GM19324 (cell line): ENCODE measurements at regions not wholly inside any gene's neighbourhood (a gene's known extent, or its start where the extent isn't known, plus 50 kb on each side); places are given as distances from the start of the nearest gene placed in this dataset.
A peak's percentile ranks its signal among the peaks of the same experiment; 100 is the strongest.

Experiments
- ATAC-seq: cut with Tn5 transposase; IDR thresholded peaks from one replicate; pipeline ENCODE4 v1.9.1; 2021; ENCODE audit warnings: mild to moderate bottlenecking, moderate library complexity; ENCODE audit not compliant: unreplicated experiment, low FRiP score

DNA sequence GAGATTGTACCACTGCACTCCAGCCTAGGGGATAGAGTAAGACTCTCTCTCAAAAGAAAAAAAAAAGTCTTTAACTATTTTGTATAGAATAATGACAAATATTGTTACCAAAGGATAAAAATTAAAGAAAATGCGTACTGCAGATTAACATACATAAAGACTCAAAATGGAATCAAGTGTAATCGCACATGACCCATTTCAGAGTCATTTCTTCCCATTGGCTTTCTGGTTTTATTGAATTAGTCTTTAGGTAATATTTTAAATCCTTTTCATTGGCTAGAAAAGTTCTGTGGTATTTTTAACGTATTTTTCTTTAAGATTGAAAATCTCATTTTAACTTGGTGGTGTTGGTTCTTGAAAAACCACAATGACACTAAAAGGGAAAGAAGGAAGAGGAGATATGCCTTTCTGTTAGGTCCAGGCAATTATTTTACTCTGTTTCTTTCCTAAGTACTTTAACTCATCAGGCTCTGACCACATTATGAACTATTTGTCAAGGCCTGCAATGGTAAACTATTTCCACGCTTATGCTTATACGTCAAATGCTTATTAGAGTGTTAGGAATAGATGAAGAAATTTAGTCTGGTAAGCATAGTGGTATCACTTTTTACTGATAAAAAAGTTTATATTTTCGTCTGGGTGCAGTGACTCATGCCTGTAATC lies 52.3 kb downstream of the PLEKHG1 start:
- ATAC-seq = no peak

DNA sequence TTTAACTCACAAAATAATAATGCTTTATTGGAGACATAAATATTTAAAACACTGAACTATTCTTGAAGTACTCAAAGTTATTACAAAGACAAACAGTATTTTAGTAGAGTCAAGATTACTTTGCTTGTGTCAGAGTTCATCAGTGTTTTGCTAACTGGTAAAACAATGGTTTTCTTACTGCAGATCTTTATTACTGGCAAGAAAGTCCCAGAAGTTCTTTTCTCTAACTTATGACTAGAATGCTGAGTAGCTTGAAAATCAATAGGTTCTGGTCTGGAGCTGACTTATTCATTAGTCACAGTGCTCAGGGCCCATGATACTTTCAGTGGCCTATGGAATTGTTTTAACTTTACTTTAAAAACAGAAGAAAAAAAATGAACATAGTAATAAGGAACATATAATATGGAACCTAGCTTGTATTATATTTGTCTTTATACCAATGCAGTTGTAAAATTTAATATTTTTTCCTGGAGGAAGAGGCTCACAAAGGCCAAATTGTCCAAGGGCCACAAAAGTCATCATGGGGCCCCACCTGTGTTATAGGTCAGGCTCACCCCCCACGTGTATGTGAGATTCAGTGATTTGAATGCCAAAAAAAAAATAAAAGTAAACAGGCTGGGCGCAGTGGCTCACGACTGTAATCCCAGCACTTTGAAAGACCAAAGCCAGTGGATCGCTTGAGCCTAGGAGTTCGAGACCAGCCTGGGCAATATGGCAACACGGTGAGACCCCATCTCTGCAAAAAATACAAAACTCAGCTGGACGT lies 53.3 kb downstream of the PLEKHG1 start:
- ATAC-seq = no peak

DNA sequence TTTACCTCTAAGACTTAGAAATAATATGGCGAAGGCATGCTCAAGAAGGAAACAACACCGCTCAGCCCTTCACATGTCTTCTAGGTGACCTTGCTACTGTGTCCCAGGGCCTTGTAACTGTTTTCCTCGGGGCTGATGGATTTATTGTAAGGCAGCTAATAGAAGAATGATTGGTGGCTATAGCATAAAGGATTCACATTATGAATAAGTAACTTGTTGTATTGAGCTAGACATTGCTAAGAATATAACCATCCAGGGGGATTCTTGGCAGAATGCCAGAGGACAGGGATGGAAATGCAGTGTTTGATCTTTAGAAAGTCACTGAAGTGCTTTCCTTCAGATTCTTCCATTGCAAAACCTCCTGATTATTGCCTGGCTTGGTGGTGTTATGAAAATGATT lies 54.9 kb downstream of the PLEKHG1 start:
- ATAC-seq = no peak

DNA sequence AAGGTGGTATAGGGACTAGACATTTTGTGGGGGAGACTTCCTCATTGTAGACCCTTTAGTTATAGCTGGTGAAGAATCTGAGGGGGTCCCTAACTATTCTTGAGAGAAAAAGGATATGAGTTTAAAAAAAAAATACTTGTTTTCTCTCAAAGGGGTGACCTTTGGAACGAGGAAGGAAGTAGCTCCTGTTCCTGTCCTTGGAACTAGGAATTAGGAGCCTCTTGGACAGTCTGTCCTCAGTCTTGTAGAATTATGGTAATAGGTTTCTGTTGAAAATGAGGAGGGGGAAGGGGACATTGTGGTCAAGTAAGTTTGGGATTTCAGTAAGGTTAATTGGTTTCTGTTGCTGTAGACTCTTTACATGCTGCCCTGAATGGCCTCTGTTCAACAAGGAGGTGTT lies 56.5 kb downstream of the PLEKHG1 start:
- no peak for ATAC-seq

DNA sequence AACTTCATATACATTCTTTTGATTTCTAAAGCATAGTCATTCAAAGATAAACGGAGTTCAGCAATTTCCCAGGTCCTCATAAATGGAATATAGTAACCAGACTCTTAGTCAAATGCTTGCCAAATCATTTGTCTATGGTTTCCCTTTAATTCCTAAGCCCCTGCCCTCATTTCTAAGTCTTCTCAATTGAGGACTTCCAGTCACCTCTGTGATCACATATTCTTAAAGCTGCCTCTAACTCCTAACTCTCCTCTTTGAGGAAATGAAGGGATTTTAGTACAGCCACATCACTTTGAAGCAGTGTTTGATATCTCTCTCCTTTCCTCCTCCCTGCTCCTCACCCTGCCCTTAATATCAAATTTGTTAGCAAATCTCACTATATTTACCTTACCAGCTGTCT lies 58.7 kb downstream of the PLEKHG1 start:
- ATAC-seq = no peak

DNA sequence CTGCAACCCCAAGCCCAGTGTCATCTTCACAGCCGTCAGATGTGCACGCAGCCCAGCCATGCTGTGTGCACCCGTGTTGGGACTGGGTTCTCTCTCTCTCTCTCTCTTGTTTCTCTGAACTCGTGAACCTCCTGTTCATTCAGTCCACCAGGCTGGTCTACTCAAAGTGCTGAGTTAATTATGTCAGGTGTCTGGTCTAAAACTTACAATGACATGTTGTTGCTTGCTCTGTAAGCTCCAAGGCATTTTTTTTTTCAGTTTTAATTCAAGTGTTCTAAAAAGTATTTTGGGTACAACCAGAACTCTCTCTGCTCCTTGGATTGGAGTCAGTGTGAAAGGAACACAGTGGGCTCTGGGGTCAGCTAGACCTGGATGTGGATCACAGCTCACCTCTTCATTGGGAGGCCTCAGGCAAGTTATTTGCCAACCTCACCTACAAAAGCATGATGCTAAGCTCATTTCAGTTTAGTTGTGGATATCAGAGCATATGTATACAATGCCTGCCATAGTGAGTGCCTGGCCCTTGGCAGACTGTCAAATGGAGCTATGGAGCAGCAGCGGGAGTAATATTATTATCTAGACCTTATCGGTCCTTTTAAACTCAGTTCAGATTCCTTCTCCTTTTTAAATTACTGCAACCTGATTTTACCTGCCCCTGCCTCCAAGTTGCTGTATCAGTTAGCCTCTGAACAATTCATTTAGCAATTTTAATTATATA lies 59.5 kb downstream of the PLEKHG1 start:
- ATAC-seq = no peak

DNA sequence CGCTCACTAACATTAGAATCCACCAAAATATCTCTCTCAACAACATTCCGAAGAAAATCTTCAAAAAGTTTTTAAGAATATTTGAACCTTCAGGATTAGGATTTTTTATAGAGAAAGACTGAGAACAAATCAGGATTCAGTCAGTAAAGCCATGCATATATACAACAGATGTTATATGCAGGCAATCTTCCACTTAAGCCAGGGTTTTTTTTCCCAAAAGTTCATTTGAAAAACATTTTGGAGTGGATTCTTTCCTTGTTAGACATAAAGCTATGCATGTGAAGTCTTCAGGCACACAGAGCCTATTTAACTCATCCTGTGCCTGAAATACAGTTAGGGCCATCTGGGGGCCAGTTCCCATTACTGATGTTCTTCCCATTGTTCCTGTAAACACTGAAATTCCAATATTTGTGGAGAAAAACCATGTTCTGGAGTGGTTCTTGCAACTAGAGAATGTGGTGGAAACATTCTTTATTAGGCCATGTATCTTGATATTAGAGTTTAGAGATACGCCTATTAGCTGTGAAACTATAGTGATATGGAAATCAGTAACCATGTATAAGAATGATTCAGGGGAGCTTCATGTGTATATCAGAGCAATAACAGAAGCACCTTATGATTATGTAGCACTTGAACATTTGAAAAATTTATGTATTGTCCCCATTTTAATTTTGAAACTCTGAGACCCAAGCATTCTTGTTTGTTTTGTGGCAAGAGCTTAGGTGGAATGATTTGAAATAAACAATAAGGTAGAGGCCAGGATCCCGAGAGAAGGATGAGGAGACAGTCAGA lies 61.7 kb downstream of the PLEKHG1 start:
- no peak for ATAC-seq

DNA sequence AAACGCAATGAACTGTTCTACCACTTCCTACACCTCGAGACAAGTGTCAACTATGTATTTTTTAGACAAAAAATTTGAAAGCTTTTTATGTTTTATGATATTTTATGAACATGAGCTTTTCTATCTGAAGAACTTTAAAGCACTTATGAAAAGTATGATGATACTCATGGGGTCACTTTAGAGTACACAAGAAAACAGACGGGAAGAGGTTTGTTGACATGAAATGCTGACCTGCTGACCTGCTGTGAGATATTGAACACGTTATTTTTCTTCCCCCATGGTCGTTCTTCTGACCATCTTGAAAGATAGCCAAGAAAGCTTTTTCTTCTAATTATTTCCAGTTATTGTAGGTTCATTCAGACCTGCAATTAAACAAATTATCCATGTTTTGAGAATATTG lies 63.1 kb downstream of the PLEKHG1 start:
- no peak for ATAC-seq

DNA sequence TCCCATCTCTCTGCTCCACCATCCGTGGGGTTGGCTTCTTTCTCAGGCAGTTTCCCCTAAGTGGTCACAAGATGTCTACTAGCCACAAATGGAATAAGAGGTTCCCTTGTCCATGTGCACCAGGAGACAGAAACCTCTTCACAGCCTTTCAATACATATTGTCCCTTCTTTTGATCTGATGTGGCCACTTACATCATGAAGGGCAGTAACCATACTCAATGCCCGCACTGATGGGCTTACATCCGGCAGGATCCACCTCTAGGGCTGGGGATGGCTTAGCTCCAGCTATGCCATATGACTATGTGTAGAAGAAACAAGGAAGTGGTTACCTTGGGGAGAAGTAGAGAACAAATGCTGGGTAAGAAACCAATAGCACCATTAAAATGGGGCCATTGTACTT lies 64.4 kb downstream of the PLEKHG1 start:
- ATAC-seq = no peak

DNA sequence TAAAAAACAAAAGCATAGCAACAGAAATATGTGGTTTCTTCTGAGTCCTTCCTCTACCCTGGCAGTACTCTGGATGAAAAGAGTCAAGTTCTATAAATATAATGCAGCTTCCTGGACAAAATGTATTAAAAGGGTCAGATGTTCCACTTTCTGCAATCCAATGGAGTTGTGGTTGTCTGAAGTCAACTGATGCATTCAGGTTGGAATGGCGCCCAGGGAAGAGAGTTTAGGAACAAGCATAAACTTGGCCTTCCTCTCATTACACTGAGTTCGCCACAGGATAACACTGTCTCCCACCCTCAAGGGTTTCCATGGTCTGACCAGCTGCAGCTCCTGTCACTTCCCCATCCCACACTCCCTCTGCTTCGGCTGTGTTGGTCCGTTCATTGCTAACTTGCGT lies 66.4 kb downstream of the PLEKHG1 start:
- no peak for ATAC-seq

DNA sequence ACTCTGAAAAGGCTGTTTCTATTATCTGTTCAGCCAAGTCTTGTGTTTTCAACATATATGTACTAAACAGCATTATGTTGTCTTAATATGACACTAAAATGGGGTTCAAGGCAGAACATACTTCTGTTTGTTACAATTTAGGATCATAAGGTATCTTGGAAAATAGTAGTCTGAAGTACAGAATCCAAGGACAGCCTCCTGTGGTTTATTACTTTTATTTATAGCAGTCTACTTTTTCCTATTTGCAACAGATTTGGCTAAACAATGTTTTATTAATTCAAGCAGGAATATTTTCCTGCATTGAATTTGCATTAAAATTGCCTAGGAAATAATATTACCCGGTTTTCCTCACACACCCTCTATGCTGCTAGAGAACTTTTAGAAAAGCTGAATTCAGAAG lies 67.7 kb downstream of the PLEKHG1 start:
- no peak for ATAC-seq

DNA sequence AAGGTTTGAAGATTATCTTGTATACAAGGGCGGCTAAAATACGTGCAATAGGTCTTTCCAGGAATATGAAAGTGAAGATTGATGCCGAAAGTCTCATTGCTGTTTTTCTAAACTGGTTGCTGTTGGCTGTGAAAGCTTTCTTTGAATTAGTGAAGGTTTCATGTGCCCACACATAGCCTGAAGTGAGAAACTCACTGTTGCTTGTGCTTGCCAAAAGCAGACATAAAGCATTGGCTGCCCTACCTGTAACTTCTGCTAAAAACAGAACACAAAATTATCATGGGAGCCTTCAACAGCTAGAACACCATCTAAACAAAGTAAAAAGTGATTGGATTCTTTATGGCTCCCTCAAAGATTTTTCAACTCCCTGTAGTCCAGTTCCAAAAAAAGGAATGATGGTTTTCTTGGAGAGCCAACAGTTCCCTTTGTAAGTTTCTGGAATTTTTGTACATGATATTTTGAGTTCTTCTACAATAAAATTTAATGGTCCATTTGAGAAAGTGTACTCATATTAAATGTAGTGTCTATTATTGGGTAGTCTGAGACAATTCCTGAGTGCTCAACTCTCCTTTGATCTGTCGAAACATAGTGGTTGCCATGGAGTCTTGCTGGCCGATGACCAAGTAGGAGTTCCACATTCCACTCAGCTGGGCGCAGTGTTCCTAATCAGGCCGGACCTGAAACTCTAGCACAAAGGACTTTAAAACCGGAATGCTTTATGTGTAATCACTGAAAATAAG lies 68.5 kb downstream of the PLEKHG1 start:
- peak; percentile 60 for ATAC-seq

DNA sequence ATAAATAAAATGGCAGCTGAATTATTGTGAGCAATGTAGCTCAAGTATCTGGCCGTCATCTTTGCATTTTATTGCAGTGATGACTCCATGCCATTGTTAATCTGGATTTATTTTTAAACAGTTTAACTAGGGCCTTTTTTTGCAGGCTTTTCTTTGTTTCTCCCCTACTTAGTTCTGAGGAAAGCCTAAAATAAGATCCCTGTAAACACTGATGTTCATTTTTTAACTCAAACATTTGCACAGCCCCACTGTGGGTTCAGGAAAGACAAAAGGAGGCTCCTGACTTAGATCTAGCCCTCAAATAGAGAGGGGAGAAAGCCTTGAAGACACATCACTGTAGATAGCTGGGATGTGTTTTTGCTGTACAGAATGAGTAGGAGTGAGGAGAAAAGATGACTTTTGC lies 69.2 kb downstream of the PLEKHG1 start:
- no peak for ATAC-seq

DNA sequence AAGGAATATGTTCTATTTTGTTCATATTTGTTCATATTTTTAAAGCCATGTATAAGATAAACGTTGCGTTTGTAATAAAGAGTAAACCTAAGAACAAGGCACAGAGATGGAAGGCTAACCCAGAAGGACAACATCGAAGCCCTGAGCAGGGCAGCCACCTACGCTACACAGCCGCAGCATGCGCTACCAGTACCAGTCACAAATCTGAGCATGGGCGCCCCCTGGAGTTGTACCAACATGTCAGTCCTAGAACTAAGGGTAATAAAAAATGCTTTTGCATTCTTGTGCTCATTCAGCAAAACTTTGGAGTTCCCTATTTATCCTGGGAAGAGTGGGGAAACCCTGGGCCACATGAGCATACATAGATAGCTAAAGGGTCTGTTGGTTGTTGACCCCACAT lies 70.6 kb downstream of the PLEKHG1 start:
- no peak for ATAC-seq

DNA sequence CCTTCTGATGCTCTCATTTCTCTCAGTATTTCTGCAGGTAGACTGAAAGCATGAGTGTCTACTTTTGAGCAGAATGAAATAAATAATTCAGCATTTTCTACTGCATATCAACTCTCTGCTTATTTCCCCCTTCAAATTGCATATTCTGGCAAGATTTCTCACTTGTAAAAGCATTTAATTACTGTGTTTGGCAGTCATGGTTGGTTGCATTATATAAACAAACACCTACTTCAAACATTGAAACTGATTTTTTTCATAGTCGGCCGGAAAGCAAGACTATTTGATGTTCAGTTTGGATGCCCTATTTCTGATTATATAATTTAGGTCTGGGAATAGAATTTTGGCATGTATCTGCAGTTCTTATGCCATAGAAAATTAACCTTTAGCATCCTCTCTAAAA lies 73.1 kb downstream of the PLEKHG1 start:
- no peak for ATAC-seq

DNA sequence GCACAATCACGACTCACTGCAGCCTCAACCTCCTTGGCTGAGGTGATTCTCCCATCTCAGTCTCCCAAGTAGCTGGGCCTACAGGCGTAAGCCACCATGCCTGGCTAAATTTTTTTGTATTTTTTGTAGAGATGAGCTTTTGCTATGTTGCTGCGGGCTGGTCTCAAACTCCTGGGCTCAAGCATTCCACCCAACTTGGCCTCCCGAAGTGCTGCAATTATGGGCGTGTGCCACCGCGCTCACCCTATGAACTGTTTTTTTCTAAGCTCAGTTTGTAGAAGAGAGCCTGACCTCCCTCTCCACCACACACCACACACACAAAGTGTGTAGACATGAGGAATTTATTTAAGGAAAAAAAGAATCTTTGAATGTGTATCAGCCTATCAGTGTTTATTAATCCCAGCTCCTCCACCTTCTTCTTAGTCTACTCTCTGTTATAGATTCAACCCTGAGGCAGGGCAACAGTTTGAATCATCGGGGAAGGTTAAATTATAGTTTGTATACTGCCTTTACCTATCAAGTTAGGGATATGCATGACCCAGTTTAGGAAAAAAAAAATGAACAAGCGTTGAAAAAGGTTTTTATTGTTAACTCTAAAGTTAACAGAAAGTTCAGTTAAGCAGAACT lies 74.1 kb downstream of the PLEKHG1 start:
- ATAC-seq = no peak

DNA sequence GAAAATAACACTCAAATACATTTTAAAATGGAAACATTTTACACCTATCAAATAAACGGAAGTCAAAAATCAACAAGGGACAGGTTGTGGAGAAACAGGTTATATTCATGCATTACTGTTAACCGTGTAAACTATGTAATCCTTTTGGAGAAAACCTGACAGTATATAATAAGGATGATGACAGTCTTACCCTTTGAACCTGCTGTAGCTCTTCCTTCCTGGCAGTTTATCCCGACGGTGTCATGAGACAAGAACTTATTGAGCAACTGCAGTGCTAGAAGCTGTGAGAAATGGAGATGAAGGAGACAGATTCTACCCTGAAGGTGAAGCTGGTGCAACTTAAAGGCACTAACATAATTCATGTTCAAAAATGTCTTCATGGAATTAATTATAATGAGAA lies 76.7 kb downstream of the PLEKHG1 start:
- no peak for ATAC-seq

DNA sequence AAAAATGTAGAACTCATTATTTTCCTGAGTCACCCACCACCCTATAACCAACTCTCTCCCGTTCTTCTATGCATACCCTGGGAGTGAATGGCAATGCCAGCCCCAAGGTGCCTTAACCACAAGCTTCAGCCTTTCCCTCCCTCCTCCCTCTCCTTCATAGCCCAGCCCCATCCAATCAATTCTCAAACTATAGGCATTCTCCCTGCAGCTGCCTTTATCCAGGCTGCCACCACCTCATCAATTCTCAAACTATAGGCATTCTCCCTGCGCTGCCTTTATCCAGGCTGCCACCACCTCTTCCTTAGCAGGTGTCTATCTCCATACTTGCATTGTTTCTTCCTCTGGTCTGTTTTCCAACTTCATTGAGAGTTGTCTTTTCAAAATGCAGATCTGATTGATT lies 77.1 kb downstream of the PLEKHG1 start:
- no peak for ATAC-seq

DNA sequence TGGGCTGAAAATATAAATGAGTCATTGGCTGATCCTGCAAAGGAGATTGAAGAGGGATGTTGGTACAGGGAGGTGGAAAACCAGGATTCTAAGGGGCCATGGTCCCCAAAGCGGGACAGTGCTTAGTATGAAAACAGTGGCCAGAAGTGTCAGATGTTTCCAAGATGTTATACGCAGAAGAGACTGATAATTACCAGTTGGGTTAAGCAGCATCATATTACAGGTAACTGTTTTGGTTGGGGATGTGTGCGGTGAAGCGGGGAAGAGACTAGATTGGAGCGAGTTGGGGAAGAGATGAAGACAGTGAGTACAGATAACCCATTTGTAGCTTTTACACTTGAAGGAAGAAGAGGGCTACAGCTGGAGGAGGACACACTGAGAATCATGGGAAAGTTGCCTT lies 80.8 kb downstream of the PLEKHG1 start:
- no peak for ATAC-seq
